ENCODE measurements at regions not wholly inside any gene's neighbourhood (a gene's known extent, or its start where the extent isn't known, plus 50 kb on each side); places are given as distances from the start of the nearest gene placed in this dataset.

GRCh38 chr3:106643684-106644161 lies 733.5 kb upstream of the CCDC54 start:
- DNase-seq, result no peak

GRCh38 chr3:106673926-106674569 lies 703.2 kb upstream of the CCDC54 start:
- no peak for DNase-seq

GRCh38 chr3:106675451-106675850 lies 701.8 kb upstream of the CCDC54 start:
- DNase-seq, result no peak

GRCh38 chr3:106678657-106679390 lies 698.4 kb upstream of the CCDC54 start:
- no peak for DNase-seq

GRCh38 chr3:106683953-106684620 lies 693.2 kb upstream of the CCDC54 start:
- DNase-seq, result no peak

GRCh38 chr3:106685745-106686144 lies 691.5 kb upstream of the CCDC54 start:
- DNase-seq, result no peak

- DNase-seq, result no peak
Observed at GRCh38 chr3:106687905-106688304, 689.3 kb upstream of the CCDC54 start.

- DNase-seq, result no peak
Observed at GRCh38 chr3:106688464-106688863, 688.8 kb upstream of the CCDC54 start.

- no peak for DNase-seq
Observed at GRCh38 chr3:106691476-106691875, 685.8 kb upstream of the CCDC54 start.

- no peak for DNase-seq
Observed at GRCh38 chr3:106692624-106693023, 684.6 kb upstream of the CCDC54 start.

- no peak for DNase-seq
Observed at GRCh38 chr3:106699122-106699521, 678.1 kb upstream of the CCDC54 start.

- DNase-seq, result no peak
Observed at GRCh38 chr3:106700981-106701380, 676.3 kb upstream of the CCDC54 start.

- DNase-seq, result no peak
Observed at GRCh38 chr3:106703524-106703923, 673.7 kb upstream of the CCDC54 start.

GRCh38 chr3:106707347-106707746 lies 669.9 kb upstream of the CCDC54 start:
- no peak for DNase-seq

GRCh38 chr3:106710596-106710995 lies 666.6 kb upstream of the CCDC54 start:
- no peak for DNase-seq

- no peak for DNase-seq
Observed at GRCh38 chr3:106711650-106712049, 665.6 kb upstream of the CCDC54 start.

- DNase-seq, result no peak
Observed at GRCh38 chr3:106714400-106714799, 662.8 kb upstream of the CCDC54 start.

- DNase-seq, result no peak
Observed at GRCh38 chr3:106715286-106715685, 662.0 kb upstream of the CCDC54 start.

GRCh38 chr3:106717178-106717780 lies 660.0 kb upstream of the CCDC54 start:
- DNase-seq, result no peak

GRCh38 chr3:106719077-106719476 lies 658.2 kb upstream of the CCDC54 start:
- DNase-seq, result no peak

- no peak for DNase-seq
Observed at GRCh38 chr3:106719583-106719982, 657.7 kb upstream of the CCDC54 start.

GRCh38 chr3:106720510-106720909 lies 656.7 kb upstream of the CCDC54 start:
- no peak for DNase-seq

GRCh38 chr3:106725566-106725965 lies 651.7 kb upstream of the CCDC54 start:
- no peak for DNase-seq
